SK-N-MC (cell line): ENCODE measurements at regions not wholly inside any gene's neighbourhood (a gene's known extent, or its start where the extent isn't known, plus 50 kb on each side); places are given as distances from the start of the nearest gene placed in this dataset.

ENCODE experiments used
- DNase-seq: peaks from one replicate; pipeline ENCODE4 v3.0.0-alpha.2; 2011; ENCODE audit warnings: low read depth, low spot score
- H3K27ac ChIP-seq: fragments of 200-600 bp; sonication (generic); 2 replicates; pipeline ENCODE4 v1.5.1; 2016; ENCODE audit warnings: mixed run types
- H3K36me3 ChIP-seq: fragments of 200-600 bp; sonication (generic); 2 replicates; pipeline ENCODE4 v1.6.1; 2017; ENCODE audit warnings: antibody characterized with exemption, low read length, mixed read lengths; ENCODE audit not compliant: insufficient read depth
- H3K4me3 ChIP-seq: fragments of 200-600 bp; sonication (generic); 2 replicates; pipeline ENCODE4 v1.5.1; 2016
- H3K9ac ChIP-seq: fragments of 200-600 bp; sonication (generic); 2 replicates; pipeline ENCODE4 v1.8.0; 2017; ENCODE audit warnings: mixed run types, mixed read lengths; ENCODE audit not compliant: insufficient read length
- H3K9me3 ChIP-seq: fragments of 200-600 bp; sonication (generic); 2 replicates; pipeline ENCODE4 v1.6.1; 2017; ENCODE audit warnings: low read depth, mild to moderate bottlenecking, antibody characterized with exemption, low read length, moderate library complexity, mixed read lengths
- EZH2 ChIP-seq: fragments of 200-600 bp; sonication (generic); IDR thresholded peaks from one replicate; pipeline ENCODE4 v1.6.1; 2017; ENCODE audit warnings: antibody characterized with exemption
- FOXP2 ChIP-seq: optimal IDR thresholded peaks from 2 replicates; pipeline ENCODE3; 2011; ENCODE audit warnings: mild to moderate bottlenecking, moderate library complexity; ENCODE audit not compliant: insufficient read depth; ENCODE audit errors: extremely low read length, control extremely low read depth
- POLR2AphosphoS5 ChIP-seq: IDR thresholded peaks from 2 replicates; pipeline ENCODE4 v1.6.1; 2012; ENCODE audit warnings: mild to moderate bottlenecking, low read depth, low read length, borderline replicate concordance

GRCh38 chr3:105950881-105951600 lies 82.2 kb upstream of the CBLB start:
- H3K36me3 ChIP-seq: no peaks in the 10 kb centered on the region
- no peaks in the 10 kb centered on the region for H3K9me3 ChIP-seq
- no peak overlapping the region for H3K27ac ChIP-seq
- H3K4me3 ChIP-seq: no peak overlapping the region
- no peak overlapping the region for H3K9ac ChIP-seq
- no peak for TF ChIP-seq FOXP2
- no peak for TF ChIP-seq POLR2AphosphoS5
- TF ChIP-seq EZH2: no peak
- DNase-seq: no peak

DNA sequence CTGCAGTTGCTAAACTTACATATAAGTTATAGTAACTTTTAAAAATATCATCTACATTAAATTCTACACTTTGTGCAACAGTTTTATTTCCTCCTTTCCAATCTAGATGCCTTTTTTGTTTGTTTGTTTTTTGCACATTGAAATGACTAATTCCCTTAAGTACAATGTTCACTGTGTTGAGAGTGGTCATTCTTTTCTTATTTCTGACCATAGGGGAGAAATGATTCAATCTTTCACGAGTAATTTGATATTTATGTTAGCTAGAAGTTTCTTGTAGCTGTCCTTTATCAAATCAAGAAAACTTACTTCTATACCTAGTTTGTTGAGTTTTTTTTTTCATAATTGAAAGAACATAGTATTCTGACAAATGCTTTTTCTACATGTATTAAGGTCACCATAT lies 85.0 kb upstream of the CBLB start:
- DNase-seq: no peak
- no peak for TF ChIP-seq EZH2
- no peak for TF ChIP-seq FOXP2
- TF ChIP-seq POLR2AphosphoS5: no peak
- Histone ChIP-seq H3K36me3 (no peaks in the 10 kb centered on the region), H3K9me3 (no peaks in the 10 kb centered on the region), H3K27ac (no peak overlapping the region), H3K4me3 (no peak overlapping the region), H3K9ac (no peak overlapping the region)

DNA sequence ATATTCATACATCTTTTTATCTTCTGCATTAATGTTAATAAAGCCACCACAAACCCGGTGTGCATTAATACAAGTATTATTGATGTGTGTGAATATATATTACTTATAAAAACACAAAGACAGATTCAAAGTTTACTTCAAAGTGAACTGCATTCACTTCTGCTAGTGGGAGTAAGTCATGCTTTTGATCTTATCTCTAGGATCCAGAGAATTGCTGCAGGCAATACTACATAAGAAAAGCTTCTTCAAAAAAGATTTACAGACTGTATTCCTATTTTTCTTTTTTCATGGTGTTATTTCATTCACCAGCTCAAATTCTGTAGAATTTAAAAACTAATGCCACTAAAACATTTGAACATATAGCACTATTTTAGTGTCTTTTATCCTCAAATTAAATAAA lies 87.5 kb upstream of the CBLB start:
- H3K9me3 ChIP-seq: no peaks in the 10 kb centered on the region
- TF ChIP-seq FOXP2: no peak
- no peak for TF ChIP-seq EZH2
- TF ChIP-seq POLR2AphosphoS5: no peak
- peak; percentile 75 for DNase-seq
- H3K27ac ChIP-seq: no peak overlapping the region
- no peak overlapping the region for H3K4me3 ChIP-seq
- no peaks in the 10 kb centered on the region for H3K36me3 ChIP-seq
- H3K9ac ChIP-seq: no peak overlapping the region

- TF ChIP-seq FOXP2 (no peak), EZH2 (no peak), POLR2AphosphoS5 (no peak)
- H3K27ac ChIP-seq: no peak overlapping the region
- no peak overlapping the region for H3K9ac ChIP-seq
- no peaks in the 10 kb centered on the region for H3K9me3 ChIP-seq
- H3K36me3 ChIP-seq: no peaks in the 10 kb centered on the region
- H3K4me3 ChIP-seq: no peak overlapping the region
- DNase-seq: no peak
Measured at GRCh38 chr3:105957722-105958121, 88.9 kb upstream of the CBLB start.

DNA sequence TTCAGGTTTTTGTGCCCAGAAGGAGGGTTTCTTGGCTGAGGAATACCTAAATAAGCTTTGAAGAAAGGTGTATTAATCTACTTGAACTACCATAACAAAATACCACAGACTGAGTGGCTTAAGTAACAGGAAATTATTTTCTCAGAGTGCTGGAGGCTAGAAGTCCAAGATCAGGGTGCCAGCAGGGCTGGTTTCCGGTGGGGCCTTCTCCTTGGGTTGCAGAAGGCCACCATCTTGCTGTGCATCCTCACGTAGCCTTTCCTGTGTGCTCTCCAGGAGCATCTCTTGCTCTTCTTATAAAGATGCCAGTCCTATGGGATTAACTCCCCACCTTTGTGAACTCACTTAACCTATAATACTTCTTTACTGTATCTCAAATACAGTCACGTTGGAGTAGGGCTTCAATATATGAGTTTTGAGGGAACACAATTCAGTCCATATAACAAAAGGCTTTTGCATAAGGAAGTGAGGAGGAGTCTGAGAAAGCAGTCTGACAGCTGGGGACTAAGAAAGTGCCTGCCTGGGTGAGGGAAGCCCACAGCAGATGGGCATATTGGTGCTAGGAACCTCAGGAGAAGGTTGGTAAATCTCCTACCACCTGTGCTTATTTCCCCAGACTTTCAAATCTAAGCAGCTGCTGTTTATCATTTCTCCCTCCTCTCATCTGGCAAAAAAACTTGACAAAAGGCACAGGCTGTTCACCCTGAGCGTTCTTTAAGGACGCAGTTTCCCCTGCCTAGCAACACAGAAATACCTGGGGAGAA lies 89.6 kb upstream of the CBLB start:
- no peak overlapping the region for H3K9ac ChIP-seq
- TF ChIP-seq POLR2AphosphoS5: no peak
- TF ChIP-seq FOXP2: no peak
- TF ChIP-seq EZH2: no peak
- H3K4me3 ChIP-seq: no peak overlapping the region
- H3K9me3 ChIP-seq: no peaks in the 10 kb centered on the region
- DNase-seq: no peak
- no peak overlapping the region for H3K27ac ChIP-seq
- no peaks in the 10 kb centered on the region for H3K36me3 ChIP-seq

GRCh38 chr3:105959851-105960250 lies 91.0 kb upstream of the CBLB start:
- Histone ChIP-seq H3K27ac (no peak overlapping the region), H3K9ac (no peak overlapping the region), H3K9me3 (no peaks in the 10 kb centered on the region), H3K36me3 (no peaks in the 10 kb centered on the region), H3K4me3 (no peak overlapping the region)
- no peak for DNase-seq
- TF ChIP-seq FOXP2 (no peak), EZH2 (no peak), POLR2AphosphoS5 (no peak)

DNA sequence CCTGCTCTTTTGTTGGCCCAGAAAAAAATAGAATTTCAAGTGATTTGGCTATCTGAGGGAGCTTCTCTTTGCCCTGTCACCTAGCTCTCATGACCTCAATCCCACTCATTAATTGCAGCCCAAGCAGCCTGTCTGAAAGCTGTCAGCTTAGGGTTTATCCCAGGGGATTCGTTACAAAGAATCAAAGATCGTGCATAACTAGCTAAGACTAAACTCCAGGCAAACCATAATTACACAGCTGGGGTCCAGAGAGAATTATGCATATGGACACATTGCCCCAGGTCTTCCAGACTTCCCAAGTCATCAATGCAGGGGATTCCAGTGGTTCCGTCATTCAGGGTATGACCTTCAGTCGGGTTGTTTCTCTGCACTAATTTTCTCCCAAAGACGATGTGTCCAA lies 91.6 kb upstream of the CBLB start:
- Histone ChIP-seq H3K4me3 (no peak overlapping the region), H3K9me3 (no peaks in the 10 kb centered on the region), H3K27ac (no peak overlapping the region), H3K9ac (no peak overlapping the region), H3K36me3 (no peaks in the 10 kb centered on the region)
- no peak for TF ChIP-seq EZH2
- TF ChIP-seq FOXP2: no peak
- no peak for TF ChIP-seq POLR2AphosphoS5
- DNase-seq: no peak

GRCh38 chr3:105963161-105963560 lies 94.3 kb upstream of the CBLB start:
- H3K4me3 ChIP-seq: no peak overlapping the region
- no peaks in the 10 kb centered on the region for H3K9me3 ChIP-seq
- H3K9ac ChIP-seq: no peak overlapping the region
- H3K36me3 ChIP-seq: no peaks in the 10 kb centered on the region
- no peak for DNase-seq
- TF ChIP-seq POLR2AphosphoS5 (no peak), FOXP2 (no peak), EZH2 (no peak)
- no peak overlapping the region for H3K27ac ChIP-seq
